PC-3 (cell line): ENCODE measurements at regions not wholly inside any gene's neighbourhood (a gene's known extent, or its start where the extent isn't known, plus 50 kb on each side); places are given as distances from the start of the nearest gene placed in this dataset.

Experiments
- ATAC-seq: fragments of 200-7000 bp; cut with Tn5 transposase; 2 replicates; pipeline ENCODE4 v1.9.1; 2020; ENCODE audit warnings: mild to moderate bottlenecking, moderate library complexity
- BruUV-seq: library from RNA; stranded (reverse); fragments of 400-500 nt; replicated peaks from 2 replicates; lab custom pipeline; 2021; lab: Mats Ljungman, UMichigan
- CTCF ChIA-PET: fragments of 300-600 bp; sonication (Branson Sonifier 250); formaldehyde crosslinking; loops from one replicate; lab custom pipeline; 2022; ENCODE audit warnings: antibody characterized with exemption; lab: Charles Lee
- POLR2A ChIA-PET: fragments of 300-600 bp; sonication (Branson Sonifier 250); formaldehyde crosslinking; loops from one replicate; lab custom pipeline; 2022; ENCODE audit warnings: antibody characterized with exemption; ENCODE audit not compliant: unreplicated experiment; lab: Charles Lee
- DNase-seq: peaks from one replicate; pipeline ENCODE4 v3.0.0-alpha.2; 2015
- H2AFZ ChIP-seq: fragments of 300-600 bp; sonication (generic); 2 replicates; pipeline ENCODE4 v1.6.0; 2016; ENCODE audit warnings: antibody characterized with exemption, low read length
- H3F3A ChIP-seq: fragments of 300-600 bp; sonication (generic); one replicate; pipeline ENCODE4 v1.6.0; 2017; ENCODE audit warnings: antibody characterized with exemption, low read length, control low read depth, mild to moderate bottlenecking; ENCODE audit not compliant: unreplicated experiment
- H3K27ac ChIP-seq: fragments of 300-600 bp; sonication (generic); 2 replicates; pipeline ENCODE4 v1.5.1; 2016; ENCODE audit warnings: mild to moderate bottlenecking, low read length
- H3K27me3 ChIP-seq: fragments of 300-600 bp; sonication (generic); 2 replicates; pipeline ENCODE4 v1.6.1; 2016; ENCODE audit warnings: low read length, mixed read lengths
- H3K36me3 ChIP-seq: fragments of 300-600 bp; sonication (generic); 2 replicates; pipeline ENCODE4 v1.6.1; 2016; ENCODE audit warnings: low read depth, mixed run types, low read length, mixed read lengths
- H3K4me1 ChIP-seq: fragments of 300-600 bp; sonication (generic); 2 replicates; pipeline ENCODE4 v1.5.1; 2016; ENCODE audit warnings: low read length; ENCODE audit not compliant: insufficient read depth
- H3K4me2 ChIP-seq: fragments of 300-600 bp; sonication (generic); 2 replicates; pipeline ENCODE4 v1.6.0; 2016; ENCODE audit warnings: low read length
- H3K4me3 ChIP-seq: fragments of 300-600 bp; sonication (generic); 2 replicates; pipeline ENCODE4 v1.5.1; 2016; ENCODE audit warnings: mild to moderate bottlenecking, low read length, mixed read lengths
- H3K79me2 ChIP-seq: fragments of 300-600 bp; sonication (generic); 2 replicates; pipeline ENCODE4 v1.6.1; 2017; ENCODE audit warnings: low read length, mixed read lengths
- H3K9ac ChIP-seq: fragments of 300-600 bp; sonication (generic); 2 replicates; pipeline ENCODE4 v1.6.0; 2016; ENCODE audit warnings: mild to moderate bottlenecking, low read length
- H3K9me2 ChIP-seq: fragments of 300-600 bp; sonication (generic); replicated peaks from 2 replicates; pipeline ENCODE4 v1.6.1; 2016; ENCODE audit warnings: mixed run types, low read length, mixed read lengths
- H3K9me3 ChIP-seq: fragments of 300-600 bp; sonication (generic); 2 replicates; pipeline ENCODE4 v1.6.1; 2016; ENCODE audit warnings: low read length, mixed read lengths
- H4K20me1 ChIP-seq: fragments of 300-600 bp; sonication (generic); 2 replicates; pipeline ENCODE4 v1.6.1; 2016; ENCODE audit warnings: low read length, mixed read lengths
- CTCF ChIP-seq: fragments of 300-600 bp; sonication (generic); conservative IDR thresholded peaks from 2 replicates; pipeline ENCODE4 v1.5.1; 2017; ENCODE audit warnings: antibody characterized with exemption, low read depth, mild to moderate bottlenecking, low read length
- EZH2 ChIP-seq: fragments of 300-600 bp; sonication (generic); IDR thresholded peaks from one replicate; pipeline ENCODE4 v1.6.1; 2017; ENCODE audit warnings: antibody characterized with exemption, mild to moderate bottlenecking, low read length; ENCODE audit not compliant: unreplicated experiment
- EZH2phosphoT487 ChIP-seq: fragments of 300-600 bp; sonication (generic); IDR thresholded peaks from 2 replicates; pipeline ENCODE4 v1.6.1; 2018; ENCODE audit warnings: mild to moderate bottlenecking, antibody characterized with exemption, low read length, borderline replicate concordance
- intact Hi-C: fragments of 100-400 bp; cut with micrococcal nuclease; formaldehyde crosslinking; loops from 2 replicates; pipeline ENCODE4 v1.9.0; 2023

GRCh38 chr2:66984864-66985263 lies 412.3 kb upstream of the ETAA1 start:
- H3K4me3 ChIP-seq = no peak overlapping the region
- ChIA-PET CTCF (no interaction called here), POLR2A (no interaction called here)
- H3K9me2 ChIP-seq = no peaks in the 10 kb centered on the region
- intact Hi-C loops = no loop called here
- no peaks in the 10 kb centered on the region for H4K20me1 ChIP-seq
- no peaks in the 10 kb centered on the region for H3K9me3 ChIP-seq
- H3K27me3 ChIP-seq = peaks cover 11% of the 10 kb centered on the region; the same call in 1 of the 2 replicates
- no peaks in the 10 kb centered on the region for H3F3A ChIP-seq
- H3K79me2 ChIP-seq = no peaks in the 10 kb centered on the region
- ATAC-seq = no peak
- H3K27ac ChIP-seq = no peak overlapping the region
- H2AFZ ChIP-seq = no peak overlapping the region
- BruUV-seq = no TSS peak
- H3K9ac ChIP-seq = no peak overlapping the region
- TF ChIP-seq EZH2phosphoT487 (no peak), CTCF (no peak), EZH2 (no peak)
- H3K4me1 ChIP-seq = peaks cover 3% of the 10 kb centered on the region; the same call in 1 of the 2 replicates
- peak; percentile 48 for DNase-seq
- no peak overlapping the region for H3K4me2 ChIP-seq
- no peaks in the 10 kb centered on the region for H3K36me3 ChIP-seq

GRCh38 chr2:66985906-66986305 lies 411.2 kb upstream of the ETAA1 start:
- Histone ChIP-seq H3K36me3 (no peaks in the 10 kb centered on the region), H3F3A (no peaks in the 10 kb centered on the region), H3K4me1 (peaks cover 3% of the 10 kb centered on the region; the same call in 1 of the 2 replicates), H3K9me2 (no peaks in the 10 kb centered on the region), H3K9ac (no peak overlapping the region), H3K79me2 (no peaks in the 10 kb centered on the region), H3K27ac (no peak overlapping the region), H4K20me1 (no peaks in the 10 kb centered on the region), H2AFZ (no peak overlapping the region), H3K4me3 (no peak overlapping the region), H3K27me3 (peaks cover 21% of the 10 kb centered on the region; the same call in 1 of the 2 replicates), H3K9me3 (no peaks in the 10 kb centered on the region), H3K4me2 (no peak overlapping the region)
- POLR2A ChIA-PET = no interaction called here
- BruUV-seq = no TSS peak
- ATAC-seq = no peak
- DNase-seq = no peak
- intact Hi-C loops = no loop called here
- CTCF ChIA-PET = no interaction called here
- no peak for TF ChIP-seq CTCF
- TF ChIP-seq EZH2phosphoT487 = no peak
- no peak for TF ChIP-seq EZH2

GRCh38 chr2:66987733-66988132 lies 409.4 kb upstream of the ETAA1 start:
- Histone ChIP-seq H3K4me3 (no peak overlapping the region), H3K79me2 (no peaks in the 10 kb centered on the region), H3K36me3 (no peaks in the 10 kb centered on the region), H3F3A (no peaks in the 10 kb centered on the region), H3K9me3 (no peaks in the 10 kb centered on the region), H3K9me2 (no peaks in the 10 kb centered on the region), H3K27ac (no peak overlapping the region), H3K27me3 (peaks cover 23% of the 10 kb centered on the region; the same call in 1 of the 2 replicates), H2AFZ (no peak overlapping the region), H4K20me1 (no peaks in the 10 kb centered on the region), H3K4me1 (peaks cover 3% of the 10 kb centered on the region; the same call in 1 of the 2 replicates), H3K4me2 (no peak overlapping the region), H3K9ac (no peak overlapping the region)
- TF ChIP-seq CTCF (no peak), EZH2phosphoT487 (no peak)
- no TSS peak for BruUV-seq
- CTCF ChIA-PET = no interaction called here
- intact Hi-C loops = no loop called here
- ATAC-seq = no peak
- no peak for DNase-seq
- POLR2A ChIA-PET = no interaction called here
